Mesendoderm (in vitro differentiated cells): ENCODE measurements at regions not wholly inside any gene's neighbourhood (a gene's known extent, or its start where the extent isn't known, plus 50 kb on each side); places are given as distances from the start of the nearest gene placed in this dataset.

ENCODE experiments used
- DNase-seq: peaks from one replicate; pipeline ENCODE4 v3.0.0; 2013
- H2AK5ac ChIP-seq: 2 replicates; pipeline ENCODE4 v1.6.1; 2013; ENCODE audit warnings: low read length, inconsistent platforms
- H2BK120ac ChIP-seq: 2 replicates; pipeline ENCODE4 v1.6.1; 2013; ENCODE audit warnings: low read depth, mild to moderate bottlenecking, low read length, moderate library complexity, mixed read lengths
- H2BK15ac ChIP-seq: replicated peaks from 2 replicates; pipeline ENCODE4 v1.6.1; 2013; ENCODE audit warnings: low read depth, mild to moderate bottlenecking, moderate library complexity
- H2BK5ac ChIP-seq: 2 replicates; pipeline ENCODE4 v1.6.1; 2013; ENCODE audit warnings: low read length, inconsistent platforms
- H3K18ac ChIP-seq: 2 replicates; pipeline ENCODE4 v1.6.1; 2013; ENCODE audit warnings: mild to moderate bottlenecking, low read length, mixed read lengths
- H3K23ac ChIP-seq: one replicate; pipeline ENCODE4 v1.6.1; 2013; ENCODE audit warnings: low read length
- H3K27ac ChIP-seq: 2 replicates; pipeline ENCODE4 v1.5.1; 2013; ENCODE audit warnings: low read depth, mild to moderate bottlenecking, inconsistent platforms, low read length, moderate library complexity
- H3K27me3 ChIP-seq: 2 replicates; pipeline ENCODE4 v1.6.1; 2013; ENCODE audit warnings: low read length, control low read depth, mild to moderate bottlenecking, inconsistent platforms; ENCODE audit not compliant: insufficient read depth, poor library complexity
- H3K36me3 ChIP-seq: 2 replicates; pipeline ENCODE4 v1.6.1; 2013; ENCODE audit warnings: low read length, inconsistent platforms; ENCODE audit not compliant: control insufficient read depth, insufficient read depth
- H3K4ac ChIP-seq: one replicate; pipeline ENCODE4 v1.6.1; 2013; ENCODE audit warnings: low read depth, mild to moderate bottlenecking, low read length, moderate library complexity
- H3K4me1 ChIP-seq: 2 replicates; pipeline ENCODE4 v1.6.1; 2013; ENCODE audit warnings: low read depth, low read length, inconsistent platforms; ENCODE audit not compliant: control insufficient read depth
- H3K4me2 ChIP-seq: 2 replicates; pipeline ENCODE4 v1.6.1; 2013; ENCODE audit warnings: low read length
- H3K4me3 ChIP-seq: 2 replicates; pipeline ENCODE4 v1.5.1; 2013; ENCODE audit warnings: mild to moderate bottlenecking, low read length
- H3K56ac ChIP-seq: one replicate; pipeline ENCODE4 v1.6.1; 2013; ENCODE audit warnings: low read length
- H3K79me1 ChIP-seq: 2 replicates; pipeline ENCODE4 v1.6.1; 2013; ENCODE audit warnings: low read length, inconsistent platforms
- H3K79me2 ChIP-seq: 2 replicates; pipeline ENCODE4 v1.6.1; 2013; ENCODE audit warnings: mild to moderate bottlenecking, low read length; ENCODE audit not compliant: control insufficient read depth, insufficient read depth
- H3K9ac ChIP-seq: 2 replicates; pipeline ENCODE4 v1.6.1; 2013; ENCODE audit warnings: low read length, inconsistent platforms
- H4K5ac ChIP-seq: one replicate; pipeline ENCODE4 v1.6.1; 2013; ENCODE audit warnings: low read length
- H4K8ac ChIP-seq: one replicate; pipeline ENCODE4 v1.6.1; 2013; ENCODE audit warnings: low read depth, mild to moderate bottlenecking, control low read depth, low read length, moderate library complexity
- WGBS: extraction: QIAGEN DNeasy Blood & Tissue Kit; methylation state at CpG from one replicate; pipeline ENCODE4 v1.1.7; 2013; ENCODE audit warnings: low lambda C conversion rate, missing lambda C conversion rate; ENCODE audit not compliant: insufficient coverage; ENCODE audit errors: extremely low coverage; 5-methylcytosine and 5-hydroxymethylcytosine counted together

- Histone ChIP-seq H2BK5ac (no peak overlapping the region), H3K4me1 (no peaks in the 10 kb centered on the region), H3K79me2 (no peaks in the 10 kb centered on the region), H3K56ac (no peak overlapping the region), H3K27me3 (no peaks in the 10 kb centered on the region), H3K79me1 (no peaks in the 10 kb centered on the region), H2BK120ac (no peak overlapping the region), H3K9ac (no peak overlapping the region), H2BK15ac (no peak overlapping the region), H3K4me2 (no peak overlapping the region), H4K8ac (no peak overlapping the region), H2AK5ac (no peak overlapping the region), H4K5ac (no peak overlapping the region), H3K36me3 (no peaks in the 10 kb centered on the region), H3K4ac (no peak overlapping the region), H3K27ac (no peak overlapping the region), H3K23ac (no peak overlapping the region), H3K4me3 (no peak overlapping the region), H3K18ac (no peak overlapping the region)
- no CpG with 5 or more reads among the region's 2 CpGs for WGBS
- DNase-seq: no peak
Observed at GRCh38 chr5:146394486-146394885, 52.6 kb upstream of the TCERG1 start.

- H3K4me1 ChIP-seq: no peaks in the 10 kb centered on the region
- no peak overlapping the region for H3K4me2 ChIP-seq
- H3K27ac ChIP-seq: no peak overlapping the region
- H3K4ac ChIP-seq: no peak overlapping the region
- no peak overlapping the region for H2BK15ac ChIP-seq
- peak; percentile 32 for DNase-seq
- H3K36me3 ChIP-seq: no peaks in the 10 kb centered on the region
- H3K4me3 ChIP-seq: no peak overlapping the region
- no peak overlapping the region for H4K5ac ChIP-seq
- no CpG with 5 or more reads among the region's 5 CpGs for WGBS
- no peak overlapping the region for H2AK5ac ChIP-seq
- no peak overlapping the region for H2BK5ac ChIP-seq
- no peak overlapping the region for H3K9ac ChIP-seq
- H3K18ac ChIP-seq: no peak overlapping the region
- H2BK120ac ChIP-seq: no peak overlapping the region
- H3K79me1 ChIP-seq: no peaks in the 10 kb centered on the region
- H4K8ac ChIP-seq: no peak overlapping the region
- H3K27me3 ChIP-seq: no peaks in the 10 kb centered on the region
- no peak overlapping the region for H3K56ac ChIP-seq
- no peaks in the 10 kb centered on the region for H3K79me2 ChIP-seq
- no peak overlapping the region for H3K23ac ChIP-seq
Observed at GRCh38 chr5:146395193-146395592, 51.9 kb upstream of the TCERG1 start.
